ENCODE measurements at regions not wholly inside any gene's neighbourhood (a gene's known extent, or its start where the extent isn't known, plus 50 kb on each side); places are given as distances from the start of the nearest gene placed in this dataset.

GRCh38 chr1:79287982-79288381, 281.5 kb upstream of the ADGRL4 start:
- TF ChIP-seq POLR2A (IDR thresholded peaks at IDR 0.05) (no peak), CTCF (IDR thresholded peaks at IDR 0.05) (no peak)

Measured in right lobe of liver (tissue), 4 donors.